ENCODE measurements at regions not wholly inside any gene's neighbourhood (a gene's known extent, or its start where the extent isn't known, plus 50 kb on each side); places are given as distances from the start of the nearest gene placed in this dataset.
A peak's percentile ranks its signal among the peaks of the same experiment; 100 is the strongest.

DNA sequence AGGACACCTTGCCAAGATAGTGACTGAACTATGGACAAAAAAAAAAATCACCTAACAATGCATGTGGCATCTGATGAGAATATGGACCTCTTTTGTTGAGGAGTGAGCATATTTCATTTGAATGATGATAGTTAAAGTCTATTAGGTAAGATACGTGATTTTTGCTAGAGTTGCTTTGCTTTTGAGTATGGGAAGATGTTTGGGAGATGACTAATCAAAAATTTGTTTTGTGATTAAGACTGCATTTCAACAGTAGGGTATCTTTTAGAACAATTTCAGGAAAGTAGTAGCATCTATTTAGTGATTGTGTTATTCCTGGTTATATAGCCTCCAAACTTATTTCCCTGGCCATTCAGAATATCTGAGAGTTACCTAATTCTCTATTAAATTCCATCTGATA lies 878.6 kb upstream of the CITED2 start:
- intact Hi-C loops (cut with micrococcal nuclease): no loop called here
- no peaks in the 10 kb centered on the region for H3K27me3 Mint-ChIP-seq (ENCODE audit: insufficient read depth, unreplicated experiment)
- H3K9me3 Mint-ChIP-seq (ENCODE audit: unreplicated experiment): no peaks in the 10 kb centered on the region
- BruUV-seq (replicated peaks): no TSS peak
- peaks cover 2% of the 10 kb centered on the region for H3K4me1 Mint-ChIP-seq (ENCODE audit: insufficient read depth, unreplicated experiment)
- TF ChIP-seq, protein P1, sequence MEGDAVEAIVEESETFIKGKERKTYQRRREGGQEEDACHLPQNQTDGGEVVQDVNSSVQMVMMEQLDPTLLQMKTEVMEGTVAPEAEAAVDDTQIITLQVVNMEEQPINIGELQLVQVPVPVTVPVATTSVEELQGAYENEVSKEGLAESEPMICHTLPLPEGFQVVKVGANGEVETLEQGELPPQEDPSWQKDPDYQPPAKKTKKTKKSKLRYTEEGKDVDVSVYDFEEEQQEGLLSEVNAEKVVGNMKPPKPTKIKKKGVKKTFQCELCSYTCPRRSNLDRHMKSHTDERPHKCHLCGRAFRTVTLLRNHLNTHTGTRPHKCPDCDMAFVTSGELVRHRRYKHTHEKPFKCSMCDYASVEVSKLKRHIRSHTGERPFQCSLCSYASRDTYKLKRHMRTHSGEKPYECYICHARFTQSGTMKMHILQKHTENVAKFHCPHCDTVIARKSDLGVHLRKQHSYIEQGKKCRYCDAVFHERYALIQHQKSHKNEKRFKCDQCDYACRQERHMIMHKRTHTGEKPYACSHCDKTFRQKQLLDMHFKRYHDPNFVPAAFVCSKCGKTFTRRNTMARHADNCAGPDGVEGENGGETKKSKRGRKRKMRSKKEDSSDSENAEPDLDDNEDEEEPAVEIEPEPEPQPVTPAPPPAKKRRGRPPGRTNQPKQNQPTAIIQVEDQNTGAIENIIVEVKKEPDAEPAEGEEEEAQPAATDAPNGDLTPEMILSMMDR (IDR thresholded peaks at IDR 0.05; ENCODE audit: unreplicated experiment): no peak
- no peak overlapping the region for H3K4me3 Mint-ChIP-seq (ENCODE audit: unreplicated experiment)
- H3K27ac Mint-ChIP-seq (ENCODE audit: low read depth, unreplicated experiment): no peak overlapping the region
- H3K36me3 Mint-ChIP-seq (ENCODE audit: insufficient read depth, unreplicated experiment): no peaks in the 10 kb centered on the region
- POLR2A ChIA-PET: no interaction called here
- CTCF ChIA-PET: no interaction called here
- DNase-seq (ENCODE audit: unreplicated experiment): peak; percentile 3

DNA sequence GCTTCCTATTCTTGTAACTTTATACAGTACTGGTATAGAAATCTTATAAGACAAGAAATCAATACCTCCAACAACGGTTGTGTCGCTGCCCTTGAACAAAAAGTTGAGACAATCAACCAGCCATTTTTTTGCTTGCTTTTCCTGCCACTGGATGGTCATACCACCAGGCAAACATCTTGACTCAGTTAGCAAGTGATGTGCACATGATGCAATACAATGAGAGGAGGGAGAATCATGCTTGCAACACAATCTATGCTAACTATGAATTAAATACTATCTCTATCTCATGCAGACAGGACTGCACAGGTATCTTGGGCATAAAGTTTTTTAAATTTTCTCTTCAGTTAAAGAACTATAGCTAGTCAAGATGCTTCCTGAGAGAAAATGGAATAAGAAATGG lies 877.7 kb upstream of the CITED2 start:
- H3K9me3 Mint-ChIP-seq (ENCODE audit: unreplicated experiment): no peaks in the 10 kb centered on the region
- no peaks in the 10 kb centered on the region for H3K27me3 Mint-ChIP-seq (ENCODE audit: insufficient read depth, unreplicated experiment)
- ChIA-PET CTCF (interaction anchor here (0.6 to 0.7 kb wide), 2 partner anchors 458 to 783 kb away, joined by 3 to 4 read pairs; no protein-coding TSS in a partner anchor), POLR2A (no interaction called here)
- no TSS peak for BruUV-seq (replicated peaks)
- H3K27ac Mint-ChIP-seq (ENCODE audit: low read depth, unreplicated experiment): no peak overlapping the region
- no peak for DNase-seq (ENCODE audit: unreplicated experiment)
- intact Hi-C loops (cut with micrococcal nuclease): no loop called here
- no peak overlapping the region for H3K4me3 Mint-ChIP-seq (ENCODE audit: unreplicated experiment)
- TF ChIP-seq, protein P1 (IDR thresholded peaks at IDR 0.05; ENCODE audit: unreplicated experiment): no peak
- no peaks in the 10 kb centered on the region for H3K36me3 Mint-ChIP-seq (ENCODE audit: insufficient read depth, unreplicated experiment)
- H3K4me1 Mint-ChIP-seq (ENCODE audit: insufficient read depth, unreplicated experiment): no peaks in the 10 kb centered on the region

DNA sequence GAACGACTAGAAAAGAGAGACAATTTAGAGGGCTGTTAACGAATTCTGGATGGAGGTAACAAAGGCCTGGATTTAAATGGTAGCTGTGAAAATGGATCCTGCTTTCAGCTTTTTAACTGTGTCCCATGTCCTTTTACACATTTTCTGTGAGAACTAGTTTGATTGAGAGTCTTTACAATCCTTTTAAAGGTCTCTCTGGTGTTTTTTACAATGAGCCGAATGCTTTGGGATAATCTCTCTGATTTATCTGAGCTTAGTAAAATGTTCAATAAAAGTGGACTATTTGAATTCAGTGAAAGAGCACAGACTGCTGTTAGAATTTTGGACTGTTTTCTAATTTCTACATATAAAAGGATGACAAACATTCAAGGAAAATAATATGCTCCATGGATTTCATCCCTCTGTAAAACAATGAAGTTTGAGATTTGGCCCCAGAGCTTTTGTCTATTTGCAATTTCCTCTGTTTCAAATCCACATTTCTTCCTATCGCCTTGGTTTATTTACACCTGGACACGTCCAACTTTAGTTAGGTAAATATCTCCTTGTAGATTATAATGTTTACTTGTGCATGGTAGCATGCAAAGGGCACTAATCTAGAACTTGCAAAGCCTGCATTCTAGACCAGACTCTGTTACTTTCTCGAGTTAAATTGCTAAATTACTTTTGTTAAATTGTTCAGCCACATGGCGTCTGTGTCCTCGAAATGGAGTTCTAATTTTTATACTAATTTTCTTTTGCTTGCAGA lies 871.0 kb upstream of the CITED2 start:
- H3K27me3 Mint-ChIP-seq (ENCODE audit: insufficient read depth, unreplicated experiment): no peaks in the 10 kb centered on the region
- H3K27ac Mint-ChIP-seq (ENCODE audit: low read depth, unreplicated experiment): no peak overlapping the region
- BruUV-seq (replicated peaks): no TSS peak
- TF ChIP-seq, protein P1 (IDR thresholded peaks at IDR 0.05; ENCODE audit: unreplicated experiment): no peak
- DNase-seq (ENCODE audit: unreplicated experiment): no peak
- H3K4me3 Mint-ChIP-seq (ENCODE audit: unreplicated experiment): no peak overlapping the region
- H3K9me3 Mint-ChIP-seq (ENCODE audit: unreplicated experiment): no peaks in the 10 kb centered on the region
- CTCF ChIA-PET: no interaction called here
- intact Hi-C loops (cut with micrococcal nuclease): no loop called here
- H3K36me3 Mint-ChIP-seq (ENCODE audit: insufficient read depth, unreplicated experiment): no peaks in the 10 kb centered on the region
- POLR2A ChIA-PET: no interaction called here
- H3K4me1 Mint-ChIP-seq (ENCODE audit: insufficient read depth, unreplicated experiment): no peaks in the 10 kb centered on the region

DNA sequence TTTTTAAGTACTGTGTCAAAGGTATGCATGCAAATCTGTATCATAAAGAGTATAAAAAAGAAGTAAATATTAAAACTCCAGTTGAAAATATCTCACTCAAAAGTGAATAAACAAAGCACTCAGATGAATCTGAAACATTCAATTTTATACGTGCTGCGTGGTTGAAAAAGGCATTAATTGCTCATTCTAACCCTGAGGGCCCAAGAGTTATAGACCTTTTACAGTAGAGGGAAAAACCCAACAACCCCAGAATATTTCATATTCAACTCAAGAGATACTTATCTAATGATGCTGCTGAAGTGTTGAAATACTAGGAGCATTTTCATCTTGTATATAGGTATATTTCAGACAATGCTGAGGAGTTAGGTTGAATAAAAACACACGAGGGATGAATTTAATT lies 862.8 kb upstream of the CITED2 start:
- Mint-ChIP-seq H3K9me3 (ENCODE audit: unreplicated experiment) (peaks cover 16% of the 10 kb centered on the region), H3K4me3 (ENCODE audit: unreplicated experiment) (no peak overlapping the region), H3K27me3 (ENCODE audit: insufficient read depth, unreplicated experiment) (no peaks in the 10 kb centered on the region), H3K27ac (ENCODE audit: low read depth, unreplicated experiment) (no peak overlapping the region), H3K4me1 (ENCODE audit: insufficient read depth, unreplicated experiment) (no peaks in the 10 kb centered on the region), H3K36me3 (ENCODE audit: insufficient read depth, unreplicated experiment) (no peaks in the 10 kb centered on the region)
- POLR2A ChIA-PET: no interaction called here
- TF ChIP-seq, protein P1 (IDR thresholded peaks at IDR 0.05; ENCODE audit: unreplicated experiment): no peak
- DNase-seq (ENCODE audit: unreplicated experiment): no peak
- CTCF ChIA-PET: interaction anchor here (0.5 kb wide), 1 partner anchor 648 kb away, joined by 3 read pairs; no protein-coding TSS in a partner anchor
- no TSS peak for BruUV-seq (replicated peaks)
- intact Hi-C loops (cut with micrococcal nuclease): no loop called here

Data from MCF 10A (cell line).